ENCODE measurements at regions not wholly inside any gene's neighbourhood (a gene's known extent, or its start where the extent isn't known, plus 50 kb on each side); places are given as distances from the start of the nearest gene placed in this dataset.

- peaks cover 13 to 64% (median 50%) of the 10 kb centered on the region in 4 donors for H3K4me1 ChIP-seq
- no peaks in the 10 kb centered on the region for H3K9me3 ChIP-seq
- no peak for DNase-seq (ENCODE audit: extremely low spot score)
- WGBS, result 15% methylated on average over 6 of the region's 6 CpGs
- peak in 1 of 2 donors; percentile 11 for TF ChIP-seq POLR2AphosphoS5 (IDR thresholded peaks at IDR 0.05)
- no peak for TF ChIP-seq POLR2A (IDR thresholded peaks at IDR 0.05; ENCODE audit: low read depth)
- intact Hi-C loops (cut with DNase I), result loop anchor here (10.0 kb wide), 1 partner anchor 558 kb away; no protein-coding TSS in a partner anchor
- peak overlapping the region; percentile 33 to 64 (median 59) for H3K27ac ChIP-seq (replicated peaks in 1 of 4)
- no peaks in the 10 kb centered on the region for H3K27me3 ChIP-seq
- H3K36me3 ChIP-seq, result no peaks in the 10 kb centered on the region
- H3K4me3 ChIP-seq, result peak overlapping the region in 1 of 4 donors; percentile 5
Measured at GRCh38 chr3:25037049-25037547, 391.0 kb upstream of the RARB start.

GRCh38 chr3:25038271-25038670 is 389.8 kb upstream of the RARB start:
- Histone ChIP-seq H3K27ac (replicated peaks in 1 of 4) (peak overlapping the region; percentile 33 to 64 (median 59)), H3K4me1 (peaks cover 16 to 65% (median 57%) of the 10 kb centered on the region in 4 donors), H3K27me3 (no peaks in the 10 kb centered on the region), H3K4me3 (no peak overlapping the region), H3K36me3 (no peaks in the 10 kb centered on the region), H3K9me3 (no peaks in the 10 kb centered on the region)
- no peak for TF ChIP-seq POLR2A (IDR thresholded peaks at IDR 0.05; ENCODE audit: low read depth)
- no peak for TF ChIP-seq POLR2AphosphoS5 (IDR thresholded peaks at IDR 0.05)
- TF ChIP-seq EP300 (IDR thresholded peaks at IDR 0.05), result no peak
- TF ChIP-seq, protein P1, sequence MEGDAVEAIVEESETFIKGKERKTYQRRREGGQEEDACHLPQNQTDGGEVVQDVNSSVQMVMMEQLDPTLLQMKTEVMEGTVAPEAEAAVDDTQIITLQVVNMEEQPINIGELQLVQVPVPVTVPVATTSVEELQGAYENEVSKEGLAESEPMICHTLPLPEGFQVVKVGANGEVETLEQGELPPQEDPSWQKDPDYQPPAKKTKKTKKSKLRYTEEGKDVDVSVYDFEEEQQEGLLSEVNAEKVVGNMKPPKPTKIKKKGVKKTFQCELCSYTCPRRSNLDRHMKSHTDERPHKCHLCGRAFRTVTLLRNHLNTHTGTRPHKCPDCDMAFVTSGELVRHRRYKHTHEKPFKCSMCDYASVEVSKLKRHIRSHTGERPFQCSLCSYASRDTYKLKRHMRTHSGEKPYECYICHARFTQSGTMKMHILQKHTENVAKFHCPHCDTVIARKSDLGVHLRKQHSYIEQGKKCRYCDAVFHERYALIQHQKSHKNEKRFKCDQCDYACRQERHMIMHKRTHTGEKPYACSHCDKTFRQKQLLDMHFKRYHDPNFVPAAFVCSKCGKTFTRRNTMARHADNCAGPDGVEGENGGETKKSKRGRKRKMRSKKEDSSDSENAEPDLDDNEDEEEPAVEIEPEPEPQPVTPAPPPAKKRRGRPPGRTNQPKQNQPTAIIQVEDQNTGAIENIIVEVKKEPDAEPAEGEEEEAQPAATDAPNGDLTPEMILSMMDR (IDR thresholded peaks at IDR 0.05), result no peak
- intact Hi-C loops (cut with DNase I), result loop anchor here (10.0 kb wide), 1 partner anchor 557 kb away; no protein-coding TSS in a partner anchor
- DNase-seq (ENCODE audit: extremely low spot score), result no peak

DNA sequence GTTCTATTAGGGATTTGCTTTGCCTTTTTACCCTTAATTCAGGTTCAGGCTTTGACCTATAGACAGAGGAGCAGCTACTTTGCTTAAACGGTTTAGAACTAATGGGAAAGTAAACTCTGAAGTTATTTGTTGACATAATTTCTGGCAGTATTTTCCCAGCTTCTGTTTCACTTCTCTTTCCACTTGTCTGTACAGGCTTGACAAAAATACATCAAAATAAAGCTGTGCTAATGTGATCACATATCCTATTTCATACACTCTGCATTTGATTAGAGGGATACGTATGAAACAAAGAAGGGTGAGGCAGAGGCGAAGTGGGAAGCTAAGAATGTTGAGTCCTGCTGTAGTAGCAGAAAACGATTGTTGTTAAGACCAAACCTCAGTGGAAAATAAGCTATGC is 389.1 kb upstream of the RARB start:
- WGBS, result 31% methylated on average over 4 of the region's 4 CpGs
- intact Hi-C loops (cut with DNase I), result loop anchor here (10.0 kb wide), 1 partner anchor 556 kb away; no protein-coding TSS in a partner anchor
- no peak for DNase-seq (ENCODE audit: extremely low spot score)
- H3K27ac ChIP-seq (replicated peaks in 1 of 4), result peak overlapping the region; percentile 33 to 64 (median 50)
- no peaks in the 10 kb centered on the region for H3K36me3 ChIP-seq
- no peak overlapping the region for H3K4me3 ChIP-seq
- no peaks in the 10 kb centered on the region for H3K9me3 ChIP-seq
- no peaks in the 10 kb centered on the region for H3K27me3 ChIP-seq
- peaks cover 23 to 66% (median 62%) of the 10 kb centered on the region in 4 donors for H3K4me1 ChIP-seq
- TF ChIP-seq EP300 (IDR thresholded peaks at IDR 0.05) (no peak), POLR2A (IDR thresholded peaks at IDR 0.05; ENCODE audit: low read depth) (no peak)

GRCh38 chr3:25040748-25041147 is 387.3 kb upstream of the RARB start:
- intact Hi-C loops (cut with DNase I), result loop anchor here (10.0 kb wide), 1 partner anchor 384 kb away; the partner anchor contains the start of gene RARB
- Histone ChIP-seq H3K4me1 (peaks cover 39 to 81% (median 77%) of the 10 kb centered on the region in 4 donors), H3K4me3 (no peak overlapping the region), H3K36me3 (no peaks in the 10 kb centered on the region), H3K9me3 (no peaks in the 10 kb centered on the region), H3K27ac (replicated peaks in 1 of 4) (no peak overlapping the region), H3K27me3 (no peaks in the 10 kb centered on the region)
- WGBS, result 98% methylated on average over 3 of the region's 3 CpGs
- no peak for TF ChIP-seq POLR2AphosphoS5 (IDR thresholded peaks at IDR 0.05)
- no peak for TF ChIP-seq POLR2A (IDR thresholded peaks at IDR 0.05; ENCODE audit: low read depth)
- TF ChIP-seq, protein P1 (IDR thresholded peaks at IDR 0.05), result no peak
- TF ChIP-seq EP300 (IDR thresholded peaks at IDR 0.05), result no peak
- DNase-seq (ENCODE audit: extremely low spot score), result no peak

- 86% methylated on average over 3 of the region's 3 CpGs for WGBS
- Histone ChIP-seq H3K4me1 (peaks cover 42 to 82% (median 80%) of the 10 kb centered on the region in 4 donors), H3K27me3 (no peaks in the 10 kb centered on the region), H3K27ac (replicated peaks in 1 of 4) (no peak overlapping the region), H3K36me3 (no peaks in the 10 kb centered on the region), H3K4me3 (no peak overlapping the region), H3K9me3 (no peaks in the 10 kb centered on the region)
- DNase-seq (ENCODE audit: extremely low spot score), result no peak
- TF ChIP-seq POLR2AphosphoS5 (IDR thresholded peaks at IDR 0.05) (no peak), EP300 (IDR thresholded peaks at IDR 0.05) (no peak), POLR2A (IDR thresholded peaks at IDR 0.05; ENCODE audit: low read depth) (no peak)
- TF ChIP-seq, protein P1 (IDR thresholded peaks at IDR 0.05), result no peak
- intact Hi-C loops (cut with DNase I), result loop anchor here (10.0 kb wide), 1 partner anchor 383 kb away; the partner anchor contains the start of gene RARB
Measured at GRCh38 chr3:25041871-25042584, 386.0 kb upstream of the RARB start.

Data from esophagus muscularis mucosa (tissue), 4 donors.